Esophagus (tissue), 2 donors: ENCODE measurements at regions not wholly inside any gene's neighbourhood (a gene's known extent, or its start where the extent isn't known, plus 50 kb on each side); places are given as distances from the start of the nearest gene placed in this dataset.

ENCODE experiments used
- H3K27ac ChIP-seq, 2 donors: one replicate each; pipeline ENCODE4 v1.5.1; 2013; ENCODE audit warnings: low read depth in 2 of 2, mild to moderate bottlenecking in 2 of 2, inconsistent platforms in 1 of 2, low read length in 1 of 2, moderate library complexity in 1 of 2
- H3K27me3 ChIP-seq, 2 donors: one replicate each; pipeline ENCODE4 v1.6.1; 2013; ENCODE audit warnings: low read length in 2 of 2, control low read depth in 1 of 2, mild to moderate bottlenecking in 1 of 2; ENCODE audit not compliant: insufficient read depth in 2 of 2, control insufficient read depth in 1 of 2
- H3K36me3 ChIP-seq, 2 donors: one replicate each; pipeline ENCODE4 v1.6.1; 2013; ENCODE audit warnings: low read length in 1 of 2; ENCODE audit not compliant: control insufficient read depth in 2 of 2, insufficient read depth in 2 of 2
- H3K4me1 ChIP-seq, 2 donors: one replicate each; pipeline ENCODE4 v1.6.1; 2013; ENCODE audit warnings: low read length in 1 of 2; ENCODE audit not compliant: control insufficient read depth in 2 of 2, insufficient read depth in 2 of 2
- H3K4me3 ChIP-seq, 2 donors: one replicate each; pipeline ENCODE4 v1.5.1; 2013; ENCODE audit warnings: low read length in 2 of 2, mild to moderate bottlenecking in 2 of 2, low read depth in 1 of 2, moderate library complexity in 1 of 2
- H3K9me3 ChIP-seq, 2 donors: one replicate each; pipeline ENCODE4 v1.6.1; 2013; ENCODE audit warnings: mild to moderate bottlenecking in 2 of 2, low read depth in 1 of 2, low read length in 1 of 2, moderate library complexity in 1 of 2; ENCODE audit not compliant: control insufficient read depth in 2 of 2, insufficient read depth in 1 of 2
- WGBS, 2 donors: extraction: QIAGEN DNeasy Blood & Tissue Kit; methylation state at CpG; one replicate each; pipeline ENCODE4 v1.1.7; 2013; 5-methylcytosine and 5-hydroxymethylcytosine counted together
- donor health status: healthy with polysubstance abuse.
- donor health status: Bipolar disorder and iron deficiency.

DNA sequence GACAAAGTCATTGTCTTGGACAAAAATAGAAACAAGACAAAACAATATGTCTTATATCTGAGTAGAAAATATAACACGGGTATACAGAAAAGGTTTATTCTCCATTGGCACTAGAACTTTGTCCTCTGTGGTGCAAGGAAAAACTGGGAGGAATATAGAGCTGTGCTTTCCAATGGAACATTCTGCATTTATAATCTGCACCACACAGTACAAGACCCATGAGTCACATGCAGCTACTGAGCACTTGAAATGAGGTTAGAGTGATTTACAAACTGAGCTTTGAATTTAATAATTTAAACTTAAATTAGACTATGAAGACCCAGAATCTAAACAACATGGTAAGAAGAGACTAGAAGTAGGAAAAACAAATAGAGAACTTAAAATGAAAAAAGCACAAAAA, 86.1 kb downstream of the RAP2A start:
- Histone ChIP-seq H3K36me3 (no peaks in the 10 kb centered on the region), H3K4me3 (no peak overlapping the region), H3K27ac (no peak overlapping the region), H3K27me3 (no peaks in the 10 kb centered on the region), H3K4me1 (no peaks in the 10 kb centered on the region), H3K9me3 (no peaks in the 10 kb centered on the region)
- 69 to 80% methylated on average over 1 of the region's 1 CpG for WGBS, 2 donors

DNA sequence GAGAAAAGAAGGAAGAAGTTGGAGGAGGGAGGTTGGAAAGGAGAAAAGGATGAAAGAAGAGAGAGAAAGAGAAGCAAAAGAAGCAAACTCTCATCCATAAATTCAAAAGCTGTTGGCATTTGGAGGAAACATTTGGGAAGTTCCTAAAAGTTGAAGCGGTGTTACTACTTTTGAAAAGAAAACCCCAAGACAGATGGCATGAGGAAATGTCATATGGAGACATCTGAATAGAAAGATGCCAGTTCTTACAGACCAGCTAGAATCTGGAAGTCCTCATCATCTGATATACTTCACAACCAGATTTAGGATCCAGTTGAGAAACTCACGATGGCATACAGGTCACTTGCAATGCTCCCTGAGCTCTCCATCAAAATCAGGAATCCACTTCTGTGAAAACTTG, 86.9 kb downstream of the RAP2A start:
- H3K27ac ChIP-seq: no peak overlapping the region
- H3K4me1 ChIP-seq: no peaks in the 10 kb centered on the region
- H3K4me3 ChIP-seq: no peak overlapping the region
- H3K36me3 ChIP-seq: no peaks in the 10 kb centered on the region
- H3K9me3 ChIP-seq: no peaks in the 10 kb centered on the region
- H3K27me3 ChIP-seq: no peaks in the 10 kb centered on the region
- WGBS, 2 donors: 76 to 77% methylated on average over 2 of the region's 2 CpGs

DNA sequence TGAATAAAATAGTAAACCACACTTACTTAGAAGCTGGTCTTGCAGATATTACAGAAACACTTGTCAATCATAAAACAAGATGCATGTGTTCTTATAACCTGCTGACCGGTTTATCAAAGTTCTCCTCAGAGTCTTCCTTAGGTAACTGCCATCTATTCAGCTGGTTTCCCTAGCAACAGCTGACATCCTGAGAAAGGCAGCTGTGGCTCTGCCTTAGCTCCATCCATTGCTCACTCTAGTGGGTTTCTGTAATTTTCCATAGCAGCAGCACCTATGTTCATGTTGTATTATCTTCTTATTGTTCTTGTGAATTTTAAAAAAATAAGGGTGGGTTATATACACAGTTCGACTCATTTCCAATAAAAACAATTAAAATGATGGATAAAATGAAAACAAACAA, 87.8 kb downstream of the RAP2A start:
- no peak overlapping the region for H3K27ac ChIP-seq
- no peak overlapping the region for H3K4me3 ChIP-seq
- 76 to 82% methylated on average over 2 of the region's 2 CpGs for WGBS, 2 donors

DNA sequence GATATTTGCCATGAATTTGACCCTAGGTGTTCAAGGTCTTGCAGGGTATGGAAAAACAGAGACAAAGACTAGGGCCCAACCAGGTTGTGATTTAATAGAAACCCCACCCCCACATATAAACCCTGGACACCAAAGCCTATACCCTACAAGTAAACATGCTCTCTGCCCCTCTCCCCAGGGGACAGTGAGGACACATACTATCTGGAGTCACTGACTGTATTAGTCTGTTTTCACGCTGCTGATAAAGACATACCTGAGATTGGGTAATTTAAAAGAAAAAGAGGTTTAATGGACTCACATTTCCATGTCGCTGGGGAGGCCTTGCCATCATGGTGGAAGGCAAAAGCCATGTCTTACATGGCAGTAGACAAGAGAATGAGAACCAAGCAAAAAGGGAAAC, 88.3 kb downstream of the RAP2A start:
- 84% methylated on average over 2 of the region's 2 CpGs for WGBS, 2 donors
- no peak overlapping the region for H3K27ac ChIP-seq
- no peaks in the 10 kb centered on the region for H3K9me3 ChIP-seq
- H3K27me3 ChIP-seq: no peaks in the 10 kb centered on the region
- no peaks in the 10 kb centered on the region for H3K4me1 ChIP-seq
- H3K36me3 ChIP-seq: no peaks in the 10 kb centered on the region
- H3K4me3 ChIP-seq: no peak overlapping the region

More for the DNA sequence above, 87.8 kb downstream of the RAP2A start:
- no peaks in the 10 kb centered on the region for H3K36me3 ChIP-seq
- H3K27me3 ChIP-seq: no peaks in the 10 kb centered on the region
- no peaks in the 10 kb centered on the region for H3K9me3 ChIP-seq
- no peaks in the 10 kb centered on the region for H3K4me1 ChIP-seq

DNA sequence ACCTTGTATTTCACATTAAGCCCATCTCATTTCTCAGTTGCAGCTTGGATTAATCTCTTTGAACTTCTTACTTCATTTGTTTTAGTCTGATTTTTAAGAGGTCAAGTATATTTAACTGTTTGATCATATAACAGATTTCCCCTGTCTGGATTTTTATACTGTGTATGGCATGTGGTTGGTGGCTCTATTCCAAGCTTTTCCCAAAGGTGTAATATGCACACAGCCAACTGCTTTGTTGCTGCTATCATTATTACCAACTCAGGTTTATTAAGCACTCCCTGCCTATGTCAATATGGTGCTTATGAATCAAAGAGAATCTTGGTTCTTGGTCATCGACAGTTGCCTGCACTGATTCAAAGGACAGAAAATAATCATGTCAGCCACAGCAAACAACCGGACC, 92.6 kb downstream of the RAP2A start:
- Histone ChIP-seq H3K9me3 (no peaks in the 10 kb centered on the region), H3K4me3 (no peak overlapping the region), H3K36me3 (no peaks in the 10 kb centered on the region), H3K4me1 (no peaks in the 10 kb centered on the region), H3K27ac (no peak overlapping the region), H3K27me3 (no peaks in the 10 kb centered on the region)
- 61 to 66% methylated on average over 2 of the region's 2 CpGs for WGBS, 2 donors

DNA sequence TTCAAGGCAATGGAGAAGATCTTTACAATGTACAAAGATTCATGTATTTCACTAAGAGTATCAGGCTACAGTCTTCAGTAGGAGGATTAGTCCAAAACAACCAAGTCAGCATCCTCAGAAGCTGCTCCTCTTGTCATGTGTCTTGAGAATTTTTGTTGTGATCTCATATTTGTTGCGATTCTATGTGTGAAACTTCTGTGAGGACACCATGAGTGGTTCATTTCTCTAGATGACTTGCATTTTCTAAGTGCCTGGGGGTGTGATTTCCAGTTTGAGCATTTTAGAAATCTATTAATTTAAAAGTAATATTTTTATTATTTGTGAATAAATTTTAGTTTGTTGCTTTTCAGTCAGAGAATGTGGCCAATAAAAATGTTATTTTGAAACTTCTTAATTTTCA, 94.5 kb downstream of the RAP2A start:
- Histone ChIP-seq H3K4me1 (no peaks in the 10 kb centered on the region), H3K36me3 (no peaks in the 10 kb centered on the region), H3K27ac (no peak overlapping the region), H3K27me3 (no peaks in the 10 kb centered on the region), H3K4me3 (no peak overlapping the region), H3K9me3 (no peaks in the 10 kb centered on the region)
- WGBS, 2 donors: 78 to 86% methylated on average over 1 of the region's 1 CpG

DNA sequence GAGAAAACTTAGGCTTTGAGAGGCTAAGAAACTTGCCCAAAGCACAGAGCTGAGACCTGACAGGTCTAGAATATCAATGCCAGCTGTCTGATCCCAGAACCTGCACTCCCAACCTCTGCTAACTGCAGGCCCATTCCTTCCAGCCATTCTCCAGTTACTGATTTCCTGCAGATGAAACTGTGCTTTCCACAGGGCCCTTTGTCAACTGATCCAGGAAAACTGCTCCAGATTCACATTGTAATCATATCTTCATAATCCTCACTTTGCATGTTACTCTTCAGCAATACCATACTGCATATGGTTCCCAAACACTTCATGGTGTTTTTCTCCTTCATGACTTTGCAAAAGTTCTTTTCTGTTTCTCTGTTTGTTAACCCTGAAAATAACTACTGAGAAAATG, 100.6 kb downstream of the RAP2A start:
- Histone ChIP-seq H3K9me3 (no peaks in the 10 kb centered on the region), H3K27me3 (no peaks in the 10 kb centered on the region), H3K27ac (no peak overlapping the region), H3K4me3 (no peak overlapping the region), H3K36me3 (no peaks in the 10 kb centered on the region), H3K4me1 (no peaks in the 10 kb centered on the region)

DNA sequence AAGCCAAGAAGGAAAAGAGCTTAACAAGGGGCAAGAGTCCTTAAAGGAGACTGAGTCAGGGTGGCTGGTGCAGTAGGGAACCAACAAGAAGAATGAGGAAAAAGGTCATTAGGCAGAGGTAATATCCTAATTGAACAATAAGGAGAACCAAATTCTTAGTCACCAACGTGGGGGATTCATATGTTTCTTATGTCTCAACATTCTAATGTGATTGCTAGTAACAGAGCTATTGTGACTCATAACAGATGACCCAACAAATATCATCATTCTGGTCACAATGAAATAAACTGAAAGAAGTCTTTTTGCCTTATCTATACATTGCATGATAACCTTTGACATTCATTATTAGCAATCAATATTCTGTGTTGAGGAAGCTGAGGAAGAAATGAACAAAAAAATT, 101.6 kb downstream of the RAP2A start:
- 35 to 56% methylated on average over 1 of the region's 1 CpG for WGBS, 2 donors
- Histone ChIP-seq H3K9me3 (no peaks in the 10 kb centered on the region), H3K27me3 (no peaks in the 10 kb centered on the region), H3K27ac (no peak overlapping the region), H3K4me1 (no peaks in the 10 kb centered on the region), H3K36me3 (no peaks in the 10 kb centered on the region), H3K4me3 (no peak overlapping the region)

DNA sequence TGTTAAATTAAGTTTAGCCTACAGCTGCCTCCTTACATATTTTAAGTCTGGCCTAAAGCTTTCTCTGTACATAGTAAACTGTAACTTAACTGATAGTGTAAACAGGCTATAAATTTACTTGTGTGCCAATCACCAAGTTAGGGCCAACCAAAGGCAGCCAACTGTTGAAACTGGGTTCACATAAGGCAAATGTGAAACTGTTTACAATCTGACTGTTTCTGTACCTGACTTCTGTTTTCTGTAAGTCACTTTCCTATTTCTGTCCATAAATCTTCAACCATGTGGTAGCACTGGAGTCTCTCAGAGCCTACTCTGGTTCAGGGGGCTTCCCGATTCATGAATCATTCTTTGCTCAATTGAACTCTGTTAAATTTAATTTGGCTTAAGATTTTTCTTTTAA, 103.1 kb downstream of the RAP2A start:
- H3K27me3 ChIP-seq: no peaks in the 10 kb centered on the region
- H3K36me3 ChIP-seq: no peaks in the 10 kb centered on the region
- WGBS, 2 donors: 93 to 98% methylated on average over 1 of the region's 1 CpG
- no peaks in the 10 kb centered on the region for H3K9me3 ChIP-seq
- no peak overlapping the region for H3K27ac ChIP-seq
- H3K4me1 ChIP-seq: no peaks in the 10 kb centered on the region
- H3K4me3 ChIP-seq: no peak overlapping the region

DNA sequence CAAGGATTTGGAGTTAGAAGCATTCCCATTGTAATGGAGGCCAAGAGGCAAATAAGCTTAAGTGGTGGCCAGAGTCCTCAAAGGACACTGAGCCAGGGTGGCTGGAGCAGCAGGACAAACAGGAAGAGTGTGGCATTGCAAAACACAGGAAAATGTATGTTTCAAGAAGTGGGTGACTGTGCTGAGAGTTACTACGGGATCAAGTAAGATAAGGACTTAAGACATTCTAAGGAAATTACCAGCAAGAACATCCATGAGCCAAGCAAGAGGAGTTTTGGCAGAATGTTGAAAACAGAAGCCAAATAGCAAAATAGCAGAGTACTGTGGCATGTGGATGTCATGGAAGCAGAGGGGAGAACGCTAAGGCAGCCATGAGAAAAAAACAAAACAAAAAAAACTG, 104.2 kb downstream of the RAP2A start:
- 65 to 67% methylated on average over 2 of the region's 2 CpGs for WGBS, 2 donors
- no peaks in the 10 kb centered on the region for H3K9me3 ChIP-seq
- H3K27me3 ChIP-seq: no peaks in the 10 kb centered on the region
- H3K27ac ChIP-seq: no peak overlapping the region
- no peaks in the 10 kb centered on the region for H3K36me3 ChIP-seq
- no peaks in the 10 kb centered on the region for H3K4me1 ChIP-seq
- no peak overlapping the region for H3K4me3 ChIP-seq
